ENCODE measurements at regions not wholly inside any gene's neighbourhood (a gene's known extent, or its start where the extent isn't known, plus 50 kb on each side); places are given as distances from the start of the nearest gene placed in this dataset.

DNA sequence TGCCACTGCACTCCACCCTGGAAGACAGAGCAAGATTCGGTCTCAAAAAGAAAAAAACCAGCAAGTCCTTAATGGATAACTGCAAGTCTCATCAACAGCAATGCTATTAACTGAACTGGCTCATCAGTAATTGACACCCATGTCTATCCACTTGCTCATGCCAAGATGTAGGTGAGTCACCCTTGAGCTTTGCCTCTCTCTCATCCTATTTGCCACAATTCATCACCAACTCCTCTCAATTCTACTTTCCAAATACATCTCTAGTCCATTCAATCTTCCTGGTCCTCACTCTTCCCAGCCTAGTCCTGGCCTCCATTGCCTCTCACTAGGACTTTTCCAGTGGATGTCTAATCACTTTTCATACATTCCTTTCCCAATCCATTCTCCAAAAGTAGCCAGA is 103.7 kb upstream of the PRMT6 start:
- H3K36me3 ChIP-seq (ENCODE audit: control insufficient read depth in 2 of 2, extremely low read depth in 1 of 2, insufficient read depth in 1 of 2, low read length in 1 of 2), result no peaks in the 10 kb centered on the region
- peaks cover 0 to 2% of the 10 kb centered on the region in 2 donors for H3K27me3 Mint-ChIP-seq
- H3K4me1 Mint-ChIP-seq, result no peaks in the 10 kb centered on the region
- peaks cover 0 to 7% (median 0%) of the 10 kb centered on the region in 3 donors for H3K9me3 Mint-ChIP-seq
- no peaks in the 10 kb centered on the region for H3K36me3 Mint-ChIP-seq
- H3K27ac ChIP-seq (ENCODE audit: low read length), result no peak overlapping the region
- H3K27me3 ChIP-seq (replicated peaks in 1 of 2; ENCODE audit: control insufficient read depth in 2 of 2, extremely low read depth in 1 of 2, insufficient read depth in 2 of 2, low read length in 1 of 2), result no peaks in the 10 kb centered on the region
- ATAC-seq (replicated peaks in 1 of 4) (no peak), DNase-seq (no peak)
- H3K4me1 ChIP-seq (ENCODE audit: control insufficient read depth in 1 of 2, extremely low read depth in 1 of 2, insufficient read depth in 2 of 2, low read length in 2 of 2), result no peaks in the 10 kb centered on the region
- no peak overlapping the region for H3K4me3 Mint-ChIP-seq
- POLR2A ChIA-PET, result no interaction called here
- 80% methylated on average over 1 of the region's 1 CpG for WGBS (ENCODE audit: insufficient coverage)
- H3K4me3 ChIP-seq (ENCODE audit: control insufficient read depth in 1 of 2, extremely low read depth in 1 of 2, low read length in 1 of 2), result no peak overlapping the region
- H3K27ac Mint-ChIP-seq, result no peak overlapping the region
- H3K9me3 ChIP-seq, result no peaks in the 10 kb centered on the region
- CTCF ChIA-PET, result no interaction called here

DNA sequence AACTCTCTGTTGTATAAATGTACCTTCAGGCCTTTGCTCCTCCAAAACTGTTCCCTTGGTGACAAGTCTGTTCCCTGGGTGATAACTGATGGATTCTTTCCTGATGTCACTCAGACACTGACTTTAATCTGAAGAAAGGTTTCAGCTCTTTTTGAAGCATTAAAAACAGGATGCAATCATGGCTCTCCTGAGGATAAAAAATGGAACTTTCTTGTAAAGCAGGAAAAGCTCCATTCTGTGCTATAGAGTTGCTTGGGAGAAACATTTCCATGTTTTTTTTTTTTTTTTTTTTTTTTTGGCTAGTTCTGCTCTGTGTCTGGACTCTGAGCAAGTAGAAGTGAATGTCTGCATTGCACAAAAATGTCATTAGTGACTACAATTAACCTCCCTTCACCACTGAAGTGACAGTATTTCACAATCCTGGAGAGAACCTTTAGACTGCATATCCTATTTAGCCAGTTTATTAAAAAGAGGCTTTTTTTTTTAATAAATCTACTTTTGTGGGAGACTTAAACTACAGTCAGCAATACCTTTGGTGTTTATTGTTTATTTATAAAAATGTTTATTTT is 101.7 kb upstream of the PRMT6 start:
- no peak overlapping the region for H3K27ac ChIP-seq (ENCODE audit: low read length)
- Mint-ChIP-seq H3K4me1 (no peaks in the 10 kb centered on the region), H3K36me3 (no peaks in the 10 kb centered on the region), H3K4me3 (no peak overlapping the region), H3K27me3 (peaks cover 0 to 2% of the 10 kb centered on the region in 2 donors), H3K27ac (no peak overlapping the region), H3K9me3 (peaks cover 0 to 7% (median 0%) of the 10 kb centered on the region in 3 donors)
- H3K36me3 ChIP-seq (ENCODE audit: control insufficient read depth in 2 of 2, extremely low read depth in 1 of 2, insufficient read depth in 1 of 2, low read length in 1 of 2), result no peaks in the 10 kb centered on the region
- no peaks in the 10 kb centered on the region for H3K9me3 ChIP-seq
- H3K27me3 ChIP-seq (replicated peaks in 1 of 2; ENCODE audit: control insufficient read depth in 2 of 2, extremely low read depth in 1 of 2, insufficient read depth in 2 of 2, low read length in 1 of 2), result no peaks in the 10 kb centered on the region
- CTCF ChIA-PET, result interaction anchor here in 1 of 2 donors (0.6 kb wide), 1 partner anchor 8 kb away, joined by 5 read pairs; no protein-coding TSS in a partner anchor
- no peaks in the 10 kb centered on the region for H3K4me1 ChIP-seq (ENCODE audit: control insufficient read depth in 1 of 2, extremely low read depth in 1 of 2, insufficient read depth in 2 of 2, low read length in 2 of 2)
- POLR2A ChIA-PET, result no interaction called here
- DNase-seq (no peak), ATAC-seq (replicated peaks in 1 of 4) (no peak)
- H3K4me3 ChIP-seq (ENCODE audit: control insufficient read depth in 1 of 2, extremely low read depth in 1 of 2, low read length in 1 of 2), result no peak overlapping the region

DNA sequence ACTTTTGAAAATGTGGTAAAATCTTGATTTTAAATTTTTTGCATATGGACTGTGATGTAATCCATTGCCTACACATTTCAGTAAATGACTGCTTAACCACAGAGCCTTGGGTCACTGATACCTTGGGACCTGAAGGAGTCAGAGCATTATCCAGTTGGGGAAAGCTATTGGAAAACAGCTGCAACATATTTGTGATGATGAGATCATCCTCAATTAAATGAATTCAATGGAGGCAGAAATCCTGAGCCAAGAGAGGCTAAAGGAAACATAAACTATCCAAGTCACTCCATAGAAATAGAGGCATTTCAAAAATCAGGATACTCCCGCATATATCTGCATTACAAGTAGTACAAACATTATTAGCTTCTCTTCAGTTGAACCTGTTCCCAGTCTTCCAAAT is 99.8 kb upstream of the PRMT6 start:
- Mint-ChIP-seq H3K27me3 (peaks cover 0 to 2% of the 10 kb centered on the region in 2 donors), H3K27ac (no peak overlapping the region), H3K9me3 (peaks cover 0 to 7% (median 0%) of the 10 kb centered on the region in 3 donors), H3K4me1 (no peaks in the 10 kb centered on the region), H3K4me3 (no peak overlapping the region), H3K36me3 (no peaks in the 10 kb centered on the region)
- Histone ChIP-seq H3K27ac (ENCODE audit: low read length) (no peak overlapping the region), H3K4me1 (ENCODE audit: control insufficient read depth in 1 of 2, extremely low read depth in 1 of 2, insufficient read depth in 2 of 2, low read length in 2 of 2) (no peaks in the 10 kb centered on the region), H3K36me3 (ENCODE audit: control insufficient read depth in 2 of 2, extremely low read depth in 1 of 2, insufficient read depth in 1 of 2, low read length in 1 of 2) (no peaks in the 10 kb centered on the region), H3K4me3 (ENCODE audit: control insufficient read depth in 1 of 2, extremely low read depth in 1 of 2, low read length in 1 of 2) (no peak overlapping the region), H3K9me3 (no peaks in the 10 kb centered on the region), H3K27me3 (replicated peaks in 1 of 2; ENCODE audit: control insufficient read depth in 2 of 2, extremely low read depth in 1 of 2, insufficient read depth in 2 of 2, low read length in 1 of 2) (no peaks in the 10 kb centered on the region)
- whole genome bisulfite sequencing (ENCODE audit: insufficient coverage), result no CpG with 5 or more reads among the region's 1 CpG
- ATAC-seq (replicated peaks in 1 of 4), result no peak
- ChIA-PET POLR2A (no interaction called here), CTCF (no interaction called here)
- no peak for DNase-seq

DNA sequence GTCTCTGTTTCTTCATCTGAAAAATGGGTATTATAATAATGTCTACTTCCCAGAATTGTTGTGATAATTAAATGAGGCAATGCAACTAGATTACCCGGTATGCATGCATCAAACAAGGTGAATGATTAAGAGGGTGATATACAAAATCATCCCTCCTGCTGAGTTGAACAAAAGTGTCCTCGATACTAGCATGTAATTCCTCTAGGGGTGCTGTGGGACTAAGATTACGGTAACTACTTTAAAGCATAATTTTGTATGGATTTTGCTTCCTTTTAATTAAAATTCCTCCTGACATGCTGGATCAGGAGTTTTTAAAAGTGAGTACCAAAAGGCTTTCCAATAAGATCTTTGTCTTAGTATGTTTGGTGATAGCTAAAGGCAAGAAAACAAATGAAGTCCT is 98.7 kb upstream of the PRMT6 start:
- H3K27ac ChIP-seq (ENCODE audit: low read length), result no peak overlapping the region
- no peak for ATAC-seq (replicated peaks in 1 of 4)
- Mint-ChIP-seq H3K9me3 (peaks cover 0 to 7% (median 0%) of the 10 kb centered on the region in 3 donors), H3K4me3 (no peak overlapping the region), H3K27me3 (peaks cover 0 to 2% of the 10 kb centered on the region in 2 donors), H3K4me1 (no peaks in the 10 kb centered on the region), H3K27ac (no peak overlapping the region), H3K36me3 (no peaks in the 10 kb centered on the region)
- WGBS (ENCODE audit: insufficient coverage), result no CpG with 5 or more reads among the region's 3 CpGs
- no peaks in the 10 kb centered on the region for H3K4me1 ChIP-seq (ENCODE audit: control insufficient read depth in 1 of 2, extremely low read depth in 1 of 2, insufficient read depth in 2 of 2, low read length in 2 of 2)
- no peaks in the 10 kb centered on the region for H3K9me3 ChIP-seq
- CTCF ChIA-PET, result no interaction called here
- no peak overlapping the region for H3K4me3 ChIP-seq (ENCODE audit: control insufficient read depth in 1 of 2, extremely low read depth in 1 of 2, low read length in 1 of 2)
- DNase-seq, result no peak
- no peaks in the 10 kb centered on the region for H3K36me3 ChIP-seq (ENCODE audit: control insufficient read depth in 2 of 2, extremely low read depth in 1 of 2, insufficient read depth in 1 of 2, low read length in 1 of 2)
- POLR2A ChIA-PET, result no interaction called here
- H3K27me3 ChIP-seq (replicated peaks in 1 of 2; ENCODE audit: control insufficient read depth in 2 of 2, extremely low read depth in 1 of 2, insufficient read depth in 2 of 2, low read length in 1 of 2), result no peaks in the 10 kb centered on the region

DNA sequence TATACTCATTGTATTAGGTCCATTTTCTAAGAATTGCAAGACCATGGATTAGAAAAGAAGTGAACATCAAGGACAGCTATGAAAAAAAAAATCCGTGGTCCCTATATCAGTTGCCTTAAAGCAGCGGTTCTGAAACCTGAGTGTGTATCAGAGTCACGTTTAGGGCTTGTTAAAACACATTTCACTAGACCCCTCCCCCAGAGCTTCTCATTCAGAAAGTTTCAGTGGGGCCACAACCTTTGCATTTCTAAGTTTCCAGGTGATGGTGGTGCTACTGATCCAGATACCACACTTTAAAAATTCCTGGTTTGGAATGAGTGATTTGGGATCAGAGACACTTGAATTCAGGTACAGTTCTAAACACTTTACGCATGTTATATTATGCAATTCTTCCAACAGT is 96.1 kb upstream of the PRMT6 start:
- H3K36me3 Mint-ChIP-seq, result no peaks in the 10 kb centered on the region
- Histone ChIP-seq H3K4me3 (ENCODE audit: control insufficient read depth in 1 of 2, extremely low read depth in 1 of 2, low read length in 1 of 2) (no peak overlapping the region), H3K27me3 (replicated peaks in 1 of 2; ENCODE audit: control insufficient read depth in 2 of 2, extremely low read depth in 1 of 2, insufficient read depth in 2 of 2, low read length in 1 of 2) (no peaks in the 10 kb centered on the region), H3K36me3 (ENCODE audit: control insufficient read depth in 2 of 2, extremely low read depth in 1 of 2, insufficient read depth in 1 of 2, low read length in 1 of 2) (no peaks in the 10 kb centered on the region), H3K9me3 (no peaks in the 10 kb centered on the region), H3K4me1 (ENCODE audit: control insufficient read depth in 1 of 2, extremely low read depth in 1 of 2, insufficient read depth in 2 of 2, low read length in 2 of 2) (no peaks in the 10 kb centered on the region), H3K27ac (ENCODE audit: low read length) (no peak overlapping the region)
- peaks cover 0 to 2% of the 10 kb centered on the region in 2 donors for H3K27me3 Mint-ChIP-seq
- H3K27ac Mint-ChIP-seq, result no peak overlapping the region
- no peaks in the 10 kb centered on the region for H3K9me3 Mint-ChIP-seq
- no peaks in the 10 kb centered on the region for H3K4me1 Mint-ChIP-seq
- H3K4me3 Mint-ChIP-seq, result no peak overlapping the region
- POLR2A ChIA-PET, result no interaction called here
- ATAC-seq (replicated peaks in 1 of 4), result no peak
- no CpG with 5 or more reads among the region's 4 CpGs for WGBS (ENCODE audit: insufficient coverage)
- DNase-seq, result no peak
- CTCF ChIA-PET, result interaction anchor here in 1 of 2 donors (0.5 kb wide), 1 partner anchor 182 kb away, joined by 10 read pairs; no protein-coding TSS in a partner anchor

DNA sequence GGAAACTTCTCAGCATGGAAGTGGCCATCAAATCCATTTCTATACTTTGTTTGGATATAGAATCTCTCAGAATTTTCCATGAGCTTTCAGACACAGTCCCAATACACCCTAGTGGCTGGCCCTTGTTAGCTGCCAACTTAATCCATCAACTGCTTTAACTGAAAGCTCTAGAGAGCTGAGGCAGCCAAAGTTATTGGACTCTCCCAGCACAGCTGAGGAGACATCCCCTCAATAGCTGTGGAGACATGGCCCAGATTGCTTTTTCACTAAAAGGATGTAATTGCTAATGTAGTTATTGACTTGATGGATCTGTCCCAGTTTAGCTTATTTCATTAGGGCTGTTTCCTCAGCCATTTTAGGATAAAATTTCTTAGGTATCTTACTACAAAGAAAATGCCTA is 94.8 kb upstream of the PRMT6 start:
- no peak overlapping the region for H3K27ac ChIP-seq (ENCODE audit: low read length)
- no peaks in the 10 kb centered on the region for H3K9me3 Mint-ChIP-seq
- no peak overlapping the region for H3K4me3 ChIP-seq (ENCODE audit: control insufficient read depth in 1 of 2, extremely low read depth in 1 of 2, low read length in 1 of 2)
- no peaks in the 10 kb centered on the region for H3K27me3 Mint-ChIP-seq
- H3K4me1 ChIP-seq (ENCODE audit: control insufficient read depth in 1 of 2, extremely low read depth in 1 of 2, insufficient read depth in 2 of 2, low read length in 2 of 2), result no peaks in the 10 kb centered on the region
- DNase-seq (no peak), ATAC-seq (replicated peaks in 1 of 4) (no peak)
- no peaks in the 10 kb centered on the region for H3K4me1 Mint-ChIP-seq
- H3K9me3 ChIP-seq, result no peaks in the 10 kb centered on the region
- no peaks in the 10 kb centered on the region for H3K36me3 Mint-ChIP-seq
- no peak overlapping the region for H3K4me3 Mint-ChIP-seq
- H3K36me3 ChIP-seq (ENCODE audit: control insufficient read depth in 2 of 2, extremely low read depth in 1 of 2, insufficient read depth in 1 of 2, low read length in 1 of 2), result no peaks in the 10 kb centered on the region
- H3K27me3 ChIP-seq (replicated peaks in 1 of 2; ENCODE audit: control insufficient read depth in 2 of 2, extremely low read depth in 1 of 2, insufficient read depth in 2 of 2, low read length in 1 of 2), result no peaks in the 10 kb centered on the region
- ChIA-PET CTCF (no interaction called here), POLR2A (no interaction called here)
- no peak overlapping the region for H3K27ac Mint-ChIP-seq

DNA sequence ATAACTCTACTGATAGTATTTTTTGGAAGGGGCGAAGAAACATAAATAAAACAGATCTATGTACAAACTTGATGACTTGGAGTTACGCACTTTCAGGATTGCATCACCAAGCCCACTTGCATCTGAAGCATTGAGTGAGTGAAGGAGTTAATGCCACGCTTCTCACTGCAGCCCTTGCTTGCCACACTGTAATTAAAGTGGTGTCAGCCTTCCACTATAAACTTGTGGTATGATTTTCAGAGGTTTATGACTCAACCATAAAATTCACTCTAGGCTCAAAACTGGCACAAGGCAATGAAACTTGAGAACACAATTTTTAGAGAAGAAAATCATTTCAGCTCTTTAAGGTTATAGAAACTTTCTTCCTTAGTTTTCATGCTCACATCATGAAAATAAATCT is 93.9 kb upstream of the PRMT6 start:
- no peaks in the 10 kb centered on the region for H3K27me3 Mint-ChIP-seq
- Histone ChIP-seq H3K4me3 (ENCODE audit: control insufficient read depth in 1 of 2, extremely low read depth in 1 of 2, low read length in 1 of 2) (no peak overlapping the region), H3K27ac (ENCODE audit: low read length) (no peak overlapping the region), H3K9me3 (no peaks in the 10 kb centered on the region), H3K27me3 (replicated peaks in 1 of 2; ENCODE audit: control insufficient read depth in 2 of 2, extremely low read depth in 1 of 2, insufficient read depth in 2 of 2, low read length in 1 of 2) (no peaks in the 10 kb centered on the region), H3K4me1 (ENCODE audit: control insufficient read depth in 1 of 2, extremely low read depth in 1 of 2, insufficient read depth in 2 of 2, low read length in 2 of 2) (no peaks in the 10 kb centered on the region), H3K36me3 (ENCODE audit: control insufficient read depth in 2 of 2, extremely low read depth in 1 of 2, insufficient read depth in 1 of 2, low read length in 1 of 2) (no peaks in the 10 kb centered on the region)
- no CpG with 5 or more reads among the region's 3 CpGs for WGBS (ENCODE audit: insufficient coverage)
- no peaks in the 10 kb centered on the region for H3K4me1 Mint-ChIP-seq
- POLR2A ChIA-PET, result no interaction called here
- H3K36me3 Mint-ChIP-seq, result no peaks in the 10 kb centered on the region
- ATAC-seq (replicated peaks in 1 of 4) (no peak), DNase-seq (no peak)
- CTCF ChIA-PET, result no interaction called here
- H3K4me3 Mint-ChIP-seq, result no peak overlapping the region
- H3K27ac Mint-ChIP-seq, result no peak overlapping the region
- no peaks in the 10 kb centered on the region for H3K9me3 Mint-ChIP-seq
